Thyroid gland (tissue), 4 donors: ENCODE measurements at regions not wholly inside any gene's neighbourhood (a gene's known extent, or its start where the extent isn't known, plus 50 kb on each side); places are given as distances from the start of the nearest gene placed in this dataset.

ENCODE experiments used
- DNase-seq, 2 donors: peaks; one replicate each; pipeline ENCODE4 v3.0.0-alpha.2; 2019
- H3K27ac ChIP-seq, 3 donors: fragments of 200-600 bp; sonication (generic); 1 replicate in 2 of 3; 2 replicates in 1 of 3; pipeline ENCODE4 v1.5.1; 2016 to 2019; ENCODE audit warnings: mild to moderate bottlenecking in 1 of 3, moderate library complexity in 1 of 3
- H3K27me3 ChIP-seq: fragments of 200-600 bp; sonication (generic); one replicate; pipeline ENCODE4 v1.5.1; 2019
- H3K36me3 ChIP-seq, 2 donors: fragments of 200-600 bp; sonication (generic); one replicate each; pipeline ENCODE4 v1.5.1; 2016 to 2019
- H3K4me1 ChIP-seq, 2 donors: fragments of 200-600 bp; sonication (generic); one replicate each; pipeline ENCODE4 v1.5.1; 2017 to 2019
- H3K4me3 ChIP-seq, 3 donors: fragments of 200-600 bp; sonication (generic); replicated peaks in 1 of 3; 1 replicate in 2 of 3; 2 replicates in 1 of 3; pipeline ENCODE4 v1.5.1; 2016; ENCODE audit warnings: mild to moderate bottlenecking in 1 of 3
- H3K9me3 ChIP-seq: fragments of 200-600 bp; sonication (generic); one replicate; pipeline ENCODE4 v1.5.1; 2017
- POLR2A ChIP-seq, 2 donors: fragments of 450-650 bp; IDR thresholded peaks; one replicate each; pipeline ENCODE4 v1.6.1; 2017; ENCODE audit warnings: antibody characterized with exemption in 2 of 2, mild to moderate bottlenecking in 2 of 2, moderate library complexity in 1 of 2
- WGBS, 2 donors: methylation state at CpG; one replicate each; pipeline ENCODE4 v1.1.5; 2017; 5-methylcytosine and 5-hydroxymethylcytosine counted together
- intact Hi-C: fragments of 100-400 bp; cut with DNase I; formaldehyde crosslinking; loops from one replicate; pipeline ENCODE4 v1.15.1; 2023
- TF ChIP-seq, protein P1 (sequence below), 6 experiments: fragments of 200-600 bp in 3 of 6; fragments of 450-650 bp in 3 of 6; sonication (generic) in 3 of 6; IDR thresholded peaks; one replicate each; pipeline ENCODE4 v1.5.1; 2016 to 2019; ENCODE audit warnings: antibody characterized with exemption in 6 of 6, mild to moderate bottlenecking in 2 of 6, inconsistent platforms in 1 of 6, moderate library complexity in 1 of 6

DNA sequence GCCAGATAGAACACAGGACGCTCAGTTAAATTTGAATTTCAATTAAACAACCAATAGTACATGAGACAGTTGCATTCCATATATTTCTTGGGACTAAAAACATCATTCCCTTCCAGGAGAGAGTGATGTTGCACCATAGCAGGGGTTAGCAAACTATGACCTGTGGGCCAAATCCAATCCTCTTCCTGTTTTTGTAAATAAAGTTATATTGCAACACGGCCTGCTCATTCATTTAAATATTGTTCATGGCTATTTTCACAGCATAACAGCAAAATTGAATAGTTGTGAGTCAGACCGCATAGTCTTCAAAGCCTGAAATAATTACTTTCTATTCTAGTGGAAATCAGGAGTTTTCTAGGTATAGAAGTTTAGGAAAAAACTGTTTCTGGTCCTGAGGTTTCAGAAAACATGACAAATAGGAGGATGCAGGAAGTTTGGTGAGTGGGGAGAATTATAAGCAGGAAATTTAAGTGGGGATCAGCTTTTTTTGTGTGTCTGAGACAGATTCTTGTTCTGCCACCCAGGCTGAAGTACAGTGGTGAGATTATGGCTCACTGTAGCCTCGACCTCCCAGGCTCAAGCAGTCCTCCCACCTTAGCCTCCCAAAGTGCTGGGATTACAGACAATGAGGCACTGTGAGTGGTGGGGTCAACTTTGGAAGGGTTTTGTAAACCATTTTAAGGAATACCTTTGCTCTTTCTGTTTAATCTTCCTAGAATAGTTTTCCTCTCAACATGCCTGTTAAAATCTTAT, 131.5 kb downstream of the SOCS6 start:
- H3K9me3 ChIP-seq, result no peaks in the 10 kb centered on the region
- H3K36me3 ChIP-seq, result no peaks in the 10 kb centered on the region
- 73 to 75% methylated on average over 4 of the region's 4 CpGs for WGBS, 2 donors
- no peak overlapping the region for H3K4me3 ChIP-seq
- no peaks in the 10 kb centered on the region for H3K27me3 ChIP-seq
- peaks cover 0 to 21% of the 10 kb centered on the region in 2 donors for H3K4me1 ChIP-seq
- H3K27ac ChIP-seq, result peak overlapping the region in 1 of 3 donors; percentile 36
- no peak for DNase-seq
- intact Hi-C loops, result no loop called here
- TF ChIP-seq POLR2A (IDR thresholded peaks at IDR 0.05), result no peak
- TF ChIP-seq, protein P1, sequence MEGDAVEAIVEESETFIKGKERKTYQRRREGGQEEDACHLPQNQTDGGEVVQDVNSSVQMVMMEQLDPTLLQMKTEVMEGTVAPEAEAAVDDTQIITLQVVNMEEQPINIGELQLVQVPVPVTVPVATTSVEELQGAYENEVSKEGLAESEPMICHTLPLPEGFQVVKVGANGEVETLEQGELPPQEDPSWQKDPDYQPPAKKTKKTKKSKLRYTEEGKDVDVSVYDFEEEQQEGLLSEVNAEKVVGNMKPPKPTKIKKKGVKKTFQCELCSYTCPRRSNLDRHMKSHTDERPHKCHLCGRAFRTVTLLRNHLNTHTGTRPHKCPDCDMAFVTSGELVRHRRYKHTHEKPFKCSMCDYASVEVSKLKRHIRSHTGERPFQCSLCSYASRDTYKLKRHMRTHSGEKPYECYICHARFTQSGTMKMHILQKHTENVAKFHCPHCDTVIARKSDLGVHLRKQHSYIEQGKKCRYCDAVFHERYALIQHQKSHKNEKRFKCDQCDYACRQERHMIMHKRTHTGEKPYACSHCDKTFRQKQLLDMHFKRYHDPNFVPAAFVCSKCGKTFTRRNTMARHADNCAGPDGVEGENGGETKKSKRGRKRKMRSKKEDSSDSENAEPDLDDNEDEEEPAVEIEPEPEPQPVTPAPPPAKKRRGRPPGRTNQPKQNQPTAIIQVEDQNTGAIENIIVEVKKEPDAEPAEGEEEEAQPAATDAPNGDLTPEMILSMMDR (IDR thresholded peaks at IDR 0.05), result no peak

DNA sequence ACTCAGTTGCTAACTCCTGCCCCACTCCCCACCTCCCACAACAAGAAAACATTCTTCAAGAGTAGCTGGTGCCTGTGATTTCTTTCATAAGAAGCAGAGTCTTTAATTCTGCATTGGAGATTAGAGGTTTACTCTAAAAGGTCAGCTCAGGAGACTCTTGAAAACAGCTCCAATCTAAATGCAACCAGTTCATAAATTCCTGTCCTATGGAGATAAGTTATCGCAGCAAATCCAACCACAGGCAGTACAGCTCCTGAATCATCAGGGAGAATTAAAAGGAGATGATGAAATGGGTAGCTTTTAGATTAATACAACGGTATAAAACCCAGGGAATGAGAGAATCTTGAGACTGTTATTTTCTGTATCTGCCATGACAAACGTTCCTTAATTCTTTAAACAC, 130.7 kb downstream of the SOCS6 start:
- H3K36me3 ChIP-seq, result no peaks in the 10 kb centered on the region

DNA sequence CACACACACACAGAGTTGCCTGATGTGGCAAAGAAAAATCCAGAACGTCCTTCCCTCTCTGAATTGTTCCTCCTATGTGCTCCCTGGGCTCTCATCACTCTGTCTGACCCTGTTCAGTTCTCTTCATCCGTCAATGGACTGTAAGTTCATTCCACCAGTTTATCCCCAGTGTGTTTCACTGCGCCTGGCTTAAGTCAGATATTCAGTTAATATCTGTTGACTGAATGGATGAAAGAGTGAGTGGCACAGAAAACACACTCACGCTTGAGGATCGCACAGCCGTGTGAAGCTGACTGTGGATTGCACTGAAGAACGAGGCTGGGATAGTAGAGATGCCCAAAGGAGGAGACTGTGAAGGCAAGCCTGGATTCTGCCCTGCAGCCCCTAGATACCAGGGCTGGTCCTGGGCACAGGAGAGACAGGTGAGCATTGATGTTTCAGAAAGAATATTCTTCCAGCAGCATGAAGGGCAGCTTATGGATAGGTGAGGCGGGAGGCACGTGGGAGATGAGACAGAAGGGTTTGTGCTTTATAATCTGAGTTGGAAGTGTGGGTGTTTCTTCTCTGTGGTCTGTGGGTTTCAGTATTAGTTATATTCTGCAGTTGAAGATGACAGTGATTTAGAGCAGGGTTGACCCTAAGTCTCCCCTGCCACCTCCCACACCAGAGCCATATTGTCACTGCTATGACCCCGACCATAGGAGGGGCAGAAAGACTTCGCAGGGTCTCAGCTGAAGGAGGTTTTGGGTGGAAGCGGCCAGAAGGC, 129.9 kb downstream of the SOCS6 start:
- 63 to 73% methylated on average over 12 of the region's 12 CpGs for WGBS, 2 donors
- TF ChIP-seq, protein P1 (IDR thresholded peaks at IDR 0.05), result no peak
- no peak for TF ChIP-seq POLR2A (IDR thresholded peaks at IDR 0.05)
- Histone ChIP-seq H3K27ac (no peak overlapping the region), H3K4me1 (peaks cover 0 to 21% of the 10 kb centered on the region in 2 donors), H3K36me3 (no peaks in the 10 kb centered on the region), H3K4me3 (no peak overlapping the region), H3K27me3 (no peaks in the 10 kb centered on the region), H3K9me3 (no peaks in the 10 kb centered on the region)
- no peak for DNase-seq
- intact Hi-C loops, result no loop called here

More for the DNA sequence above, 130.7 kb downstream of the SOCS6 start:
- no peak overlapping the region for H3K27ac ChIP-seq
- H3K9me3 ChIP-seq, result no peaks in the 10 kb centered on the region
- DNase-seq, result no peak
- TF ChIP-seq POLR2A (IDR thresholded peaks at IDR 0.05), result no peak
- TF ChIP-seq, protein P1 (IDR thresholded peaks at IDR 0.05), result no peak
- no peak overlapping the region for H3K4me3 ChIP-seq
- H3K4me1 ChIP-seq, result peaks cover 0 to 21% of the 10 kb centered on the region in 2 donors
- intact Hi-C loops, result no loop called here
- no peaks in the 10 kb centered on the region for H3K27me3 ChIP-seq
- WGBS, 2 donors, result 68 to 79% methylated on average over 3 of the region's 3 CpGs

DNA sequence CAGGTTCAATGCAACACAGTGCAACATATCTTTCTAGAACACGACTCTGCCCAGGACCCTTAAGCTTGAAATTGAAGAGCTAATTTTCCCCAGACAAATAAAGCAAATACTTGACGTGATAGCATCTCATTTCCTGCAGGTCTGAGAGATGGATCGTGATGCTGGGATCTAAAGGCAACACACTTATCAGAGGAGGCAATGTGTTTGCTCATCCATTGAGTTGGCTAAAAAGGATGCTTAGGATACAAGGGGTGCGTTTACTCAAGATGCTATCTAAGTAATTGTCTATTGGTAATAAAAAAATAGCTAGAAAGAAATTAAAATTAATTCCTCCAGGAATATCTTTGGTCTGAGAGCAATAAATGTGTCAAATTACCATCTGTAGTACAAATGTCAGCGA, 129.0 kb downstream of the SOCS6 start:
- 39 to 51% methylated on average over 5 of the region's 5 CpGs for WGBS, 2 donors
- Histone ChIP-seq H3K27me3 (no peaks in the 10 kb centered on the region), H3K4me1 (peaks cover 0 to 21% of the 10 kb centered on the region in 2 donors), H3K36me3 (no peaks in the 10 kb centered on the region), H3K9me3 (no peaks in the 10 kb centered on the region), H3K4me3 (no peak overlapping the region), H3K27ac (no peak overlapping the region)
- TF ChIP-seq, protein P1 (IDR thresholded peaks at IDR 0.05), result no peak
- TF ChIP-seq POLR2A (IDR thresholded peaks at IDR 0.05), result no peak
- intact Hi-C loops, result no loop called here
- DNase-seq, result no peak

DNA sequence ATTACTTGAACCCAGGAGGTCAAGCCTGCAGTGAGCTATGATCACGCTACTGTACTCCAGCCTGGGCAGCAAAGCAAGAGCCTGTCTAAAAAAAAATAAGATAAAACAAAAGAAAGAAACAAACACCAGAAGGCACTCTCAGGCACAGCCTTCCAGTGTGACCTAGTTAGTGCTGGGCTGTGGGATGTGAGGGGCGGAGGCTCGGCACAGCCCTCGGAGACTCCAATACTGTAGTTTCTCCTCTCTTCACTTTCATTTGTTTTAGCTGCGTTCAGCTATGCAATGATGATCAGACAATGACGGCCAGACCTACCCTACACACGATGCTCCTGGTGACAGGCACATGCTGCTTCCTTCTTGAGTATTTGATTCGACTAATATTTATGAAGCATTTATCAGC, 127.7 kb downstream of the SOCS6 start:
- Histone ChIP-seq H3K27ac (no peak overlapping the region), H3K27me3 (no peaks in the 10 kb centered on the region), H3K9me3 (no peaks in the 10 kb centered on the region), H3K4me1 (peaks cover 0 to 11% of the 10 kb centered on the region in 2 donors), H3K36me3 (no peaks in the 10 kb centered on the region), H3K4me3 (no peak overlapping the region)
- no peak for DNase-seq
- no peak for TF ChIP-seq POLR2A (IDR thresholded peaks at IDR 0.05)
- TF ChIP-seq, protein P1 (IDR thresholded peaks at IDR 0.05), result no peak
- intact Hi-C loops, result no loop called here
- 75 to 85% methylated on average over 8 of the region's 8 CpGs for WGBS, 2 donors
